Memory B cell (primary cell): ENCODE measurements at regions not wholly inside any gene's neighbourhood (a gene's known extent, or its start where the extent isn't known, plus 50 kb on each side); places are given as distances from the start of the nearest gene placed in this dataset.

ENCODE experiments used
- ATAC-seq: fragments of 150-1000 bp; cut with Tn5 transposase; 2 replicates; pipeline ENCODE4 v1.10.0; 2021; ENCODE audit warnings: low read depth, mild to moderate bottlenecking, moderate library complexity
- DNase-seq, 2 donors: peaks; one replicate each; pipeline ENCODE4 v3.0.0; 2022; ENCODE audit warnings: low spot score in 2 of 2
- H3K27ac Mint-ChIP-seq: one replicate; pipeline ENCODE4 v1.8.0; 2022; ENCODE audit warnings: mild to moderate bottlenecking, moderate library complexity, mixed read lengths
- H3K27me3 Mint-ChIP-seq: one replicate; pipeline ENCODE4 v1.8.0; 2022; ENCODE audit warnings: mixed read lengths
- H3K36me3 Mint-ChIP-seq: one replicate; pipeline ENCODE4 v1.8.0; 2022; ENCODE audit warnings: mild to moderate bottlenecking, mixed read lengths
- H3K4me1 Mint-ChIP-seq: one replicate; pipeline ENCODE4 v1.8.0; 2022; ENCODE audit warnings: mixed read lengths
- H3K4me3 Mint-ChIP-seq: one replicate; pipeline ENCODE4 v1.8.0; 2022; ENCODE audit warnings: mild to moderate bottlenecking, moderate library complexity, mixed read lengths
- H3K9me3 Mint-ChIP-seq: one replicate; pipeline ENCODE4 v1.8.0; 2022; ENCODE audit warnings: mixed read lengths

DNA sequence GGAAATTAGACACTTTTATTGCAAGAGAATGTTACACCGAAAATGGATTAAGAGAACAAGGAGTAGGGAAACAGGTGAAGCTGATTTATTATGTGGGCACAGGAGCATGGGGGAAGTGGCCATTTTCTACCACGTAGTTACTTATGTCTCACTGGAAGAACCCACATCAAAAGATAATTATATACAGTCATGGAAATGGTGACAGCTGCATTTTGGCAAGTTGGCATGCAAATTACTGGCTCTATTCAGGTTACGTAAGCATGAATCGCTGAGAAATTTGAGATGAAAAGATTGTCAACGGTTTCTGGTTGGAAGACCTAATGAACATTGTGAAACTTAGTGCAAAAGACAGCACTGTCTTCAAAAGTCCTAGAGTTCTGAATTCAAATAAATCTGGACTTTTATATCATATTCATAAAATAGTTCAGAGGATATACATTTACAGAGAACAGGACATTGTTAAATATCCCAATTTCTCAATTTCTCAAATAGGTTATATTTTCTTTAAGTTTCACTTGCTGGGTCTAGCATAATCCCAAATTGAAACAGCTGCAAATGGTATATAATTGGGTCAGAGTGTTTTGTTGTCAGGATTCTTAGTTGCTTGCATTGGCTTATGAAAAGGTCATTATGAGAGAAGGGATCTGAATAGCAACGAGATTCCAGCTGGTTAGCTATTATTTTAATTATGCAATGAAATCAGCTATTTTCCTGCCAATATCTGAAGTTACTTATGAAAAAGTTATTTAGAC lies 567.8 kb downstream of the ZPLD1 start:
- Mint-ChIP-seq H3K27me3 (no peaks in the 10 kb centered on the region), H3K4me1 (no peaks in the 10 kb centered on the region), H3K36me3 (no peaks in the 10 kb centered on the region), H3K4me3 (no peak overlapping the region), H3K9me3 (no peaks in the 10 kb centered on the region), H3K27ac (no peak overlapping the region)
- DNase-seq (no peak), ATAC-seq (no peak)

DNA sequence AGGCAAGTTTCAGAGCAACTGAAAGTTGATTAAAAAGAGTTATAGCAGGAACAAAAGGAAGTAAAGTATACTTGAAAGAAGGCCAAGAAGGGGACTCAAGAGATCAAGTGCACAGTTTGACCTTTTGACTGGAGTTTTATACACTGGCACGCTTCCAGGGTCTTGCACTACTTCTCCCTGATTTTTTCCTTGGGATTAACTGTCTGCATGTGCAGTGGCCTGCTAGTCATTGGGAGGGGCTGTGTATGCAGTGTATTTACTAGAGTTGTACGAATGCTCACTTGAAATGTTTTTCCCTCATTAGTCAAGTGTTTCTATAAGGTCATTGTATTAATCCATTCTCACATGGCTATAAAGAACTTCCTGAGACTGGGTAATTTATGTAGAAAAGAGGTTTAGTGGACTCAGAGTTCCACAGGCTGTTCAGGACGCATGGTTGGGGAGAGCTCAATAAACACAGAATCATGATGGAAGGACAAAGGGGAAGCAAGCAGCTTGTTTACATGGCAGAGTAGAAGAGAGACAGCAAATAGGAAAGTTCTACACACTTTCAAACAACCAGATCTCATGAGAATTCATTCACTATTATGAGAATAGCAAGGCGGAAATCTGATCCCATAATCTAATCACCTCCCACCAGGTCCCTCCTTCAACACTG lies 571.8 kb downstream of the ZPLD1 start:
- Mint-ChIP-seq H3K27me3 (no peaks in the 10 kb centered on the region), H3K4me3 (no peak overlapping the region), H3K36me3 (no peaks in the 10 kb centered on the region), H3K9me3 (no peaks in the 10 kb centered on the region), H3K4me1 (no peaks in the 10 kb centered on the region), H3K27ac (no peak overlapping the region)
- ATAC-seq = no peak
- no peak for DNase-seq

DNA sequence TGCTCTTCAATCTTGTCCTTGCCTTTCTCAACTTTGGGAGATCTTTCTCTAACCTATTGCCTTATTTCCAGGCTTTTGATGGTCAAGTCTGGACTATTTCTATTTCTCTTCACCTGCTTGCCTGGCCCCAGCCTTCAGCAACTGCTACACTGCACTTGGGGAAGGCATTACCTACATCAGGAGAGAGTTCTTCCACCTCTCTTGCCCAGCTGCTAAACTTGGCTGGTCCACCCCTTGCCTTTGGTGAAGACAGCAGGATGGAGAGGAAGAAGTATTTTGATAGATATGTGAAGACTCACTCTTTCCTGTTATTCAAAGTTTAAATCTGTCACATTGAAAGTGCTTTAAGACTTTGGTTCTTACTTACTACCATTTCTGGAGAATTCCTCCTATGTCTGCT lies 574.8 kb downstream of the ZPLD1 start:
- Mint-ChIP-seq H3K36me3 (no peaks in the 10 kb centered on the region), H3K9me3 (peaks cover 1% of the 10 kb centered on the region), H3K4me1 (no peaks in the 10 kb centered on the region), H3K27ac (no peak overlapping the region), H3K27me3 (no peaks in the 10 kb centered on the region), H3K4me3 (no peak overlapping the region)
- no peak for ATAC-seq
- DNase-seq = no peak

DNA sequence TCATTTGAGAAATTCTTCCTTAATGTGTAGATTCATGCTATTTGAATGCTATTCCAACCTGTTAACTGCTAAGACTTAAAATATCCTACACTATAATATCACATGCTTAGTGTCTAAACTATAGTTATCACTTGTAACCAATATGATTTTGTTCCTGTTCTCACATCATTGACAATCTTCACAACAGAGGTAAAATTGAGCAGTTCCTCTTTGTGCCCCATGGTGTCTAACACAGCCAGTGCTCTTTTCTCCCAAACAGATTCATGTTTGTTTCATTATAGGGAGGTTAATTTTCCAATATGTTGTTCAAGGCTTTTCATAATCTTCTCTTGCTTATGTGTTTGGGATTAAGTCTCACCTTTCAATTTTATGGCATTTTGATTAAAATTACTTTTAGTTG lies 591.1 kb downstream of the ZPLD1 start:
- H3K4me1 Mint-ChIP-seq = no peaks in the 10 kb centered on the region
- no peak overlapping the region for H3K27ac Mint-ChIP-seq
- H3K9me3 Mint-ChIP-seq = no peaks in the 10 kb centered on the region
- H3K4me3 Mint-ChIP-seq = no peak overlapping the region
- no peaks in the 10 kb centered on the region for H3K27me3 Mint-ChIP-seq
- no peaks in the 10 kb centered on the region for H3K36me3 Mint-ChIP-seq
- DNase-seq (no peak), ATAC-seq (no peak)

DNA sequence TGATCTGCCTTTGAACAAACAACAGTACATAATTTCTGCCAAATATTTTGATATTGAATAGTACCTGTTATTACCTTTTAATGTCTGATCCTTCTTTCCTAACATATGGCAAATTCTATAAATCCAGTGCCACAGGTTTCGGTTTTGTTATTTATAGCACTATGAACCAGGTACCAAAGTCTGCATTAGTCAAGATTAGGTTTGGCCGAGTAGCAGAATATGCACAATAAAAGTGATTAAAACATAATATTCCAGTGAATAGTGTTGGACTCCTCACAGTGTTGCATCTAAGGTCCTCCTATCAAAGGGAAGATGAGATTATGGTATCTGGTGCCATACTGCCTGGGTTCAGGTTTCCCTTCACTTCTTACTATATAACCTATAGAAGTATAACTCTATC lies 599.0 kb downstream of the ZPLD1 start:
- Mint-ChIP-seq H3K36me3 (no peaks in the 10 kb centered on the region), H3K27ac (no peak overlapping the region), H3K4me1 (no peaks in the 10 kb centered on the region), H3K9me3 (no peaks in the 10 kb centered on the region), H3K27me3 (no peaks in the 10 kb centered on the region), H3K4me3 (no peak overlapping the region)
- ATAC-seq (no peak), DNase-seq (no peak)

DNA sequence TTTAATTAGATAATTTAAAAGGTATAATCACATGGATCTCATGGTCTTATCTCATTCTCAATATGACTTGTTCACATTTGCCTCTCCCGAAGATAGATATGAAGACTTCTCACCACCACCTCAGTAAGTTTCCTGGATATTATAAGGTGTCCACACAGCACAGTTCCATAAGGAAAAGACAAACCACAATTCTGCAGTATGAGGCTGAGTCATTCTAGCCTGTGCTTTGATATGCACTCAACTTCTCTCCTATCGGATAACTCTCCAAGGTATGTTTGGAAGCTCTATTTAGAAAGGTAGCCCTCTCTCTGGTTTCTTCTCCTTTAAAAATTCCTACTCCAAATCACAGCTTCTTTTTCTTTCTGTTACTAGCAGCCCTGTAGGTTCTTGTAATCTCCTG lies 612.8 kb downstream of the ZPLD1 start:
- Mint-ChIP-seq H3K4me1 (no peaks in the 10 kb centered on the region), H3K4me3 (no peak overlapping the region), H3K9me3 (peaks cover 1% of the 10 kb centered on the region), H3K27ac (no peak overlapping the region), H3K36me3 (no peaks in the 10 kb centered on the region), H3K27me3 (no peaks in the 10 kb centered on the region)
- ATAC-seq = no peak
- DNase-seq = no peak

DNA sequence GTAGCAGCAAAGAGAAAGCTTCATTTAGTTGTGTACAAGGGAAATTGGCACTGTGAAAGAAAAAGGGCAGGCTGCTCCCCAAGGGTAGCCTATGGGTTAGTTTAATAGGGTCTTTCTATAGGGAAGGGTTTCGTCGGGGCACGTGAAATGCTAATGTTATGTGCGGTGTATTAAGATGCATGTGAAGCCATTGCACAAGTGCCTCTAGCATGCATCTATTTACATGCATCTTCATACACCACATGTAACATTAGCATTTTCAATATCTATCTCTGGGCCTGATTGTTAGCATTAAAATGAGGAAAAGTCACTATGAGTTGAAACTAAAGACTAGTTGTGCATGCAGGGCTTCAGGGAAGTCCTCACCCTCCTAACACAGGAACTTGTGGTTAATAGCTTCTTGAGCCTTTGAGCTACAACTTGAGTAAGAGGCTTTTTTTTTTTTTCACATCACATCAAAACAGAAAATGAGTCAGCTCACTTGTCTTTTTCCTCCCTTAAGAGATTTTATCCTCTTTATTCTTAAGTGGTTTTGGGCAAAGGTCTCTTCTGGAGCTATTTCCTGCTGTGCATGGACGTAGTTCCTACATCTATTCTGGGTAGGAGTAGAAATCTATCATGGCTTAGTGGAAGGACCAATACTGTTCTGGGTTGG lies 613.4 kb downstream of the ZPLD1 start:
- DNase-seq = no peak
- no peak overlapping the region for H3K27ac Mint-ChIP-seq

DNA sequence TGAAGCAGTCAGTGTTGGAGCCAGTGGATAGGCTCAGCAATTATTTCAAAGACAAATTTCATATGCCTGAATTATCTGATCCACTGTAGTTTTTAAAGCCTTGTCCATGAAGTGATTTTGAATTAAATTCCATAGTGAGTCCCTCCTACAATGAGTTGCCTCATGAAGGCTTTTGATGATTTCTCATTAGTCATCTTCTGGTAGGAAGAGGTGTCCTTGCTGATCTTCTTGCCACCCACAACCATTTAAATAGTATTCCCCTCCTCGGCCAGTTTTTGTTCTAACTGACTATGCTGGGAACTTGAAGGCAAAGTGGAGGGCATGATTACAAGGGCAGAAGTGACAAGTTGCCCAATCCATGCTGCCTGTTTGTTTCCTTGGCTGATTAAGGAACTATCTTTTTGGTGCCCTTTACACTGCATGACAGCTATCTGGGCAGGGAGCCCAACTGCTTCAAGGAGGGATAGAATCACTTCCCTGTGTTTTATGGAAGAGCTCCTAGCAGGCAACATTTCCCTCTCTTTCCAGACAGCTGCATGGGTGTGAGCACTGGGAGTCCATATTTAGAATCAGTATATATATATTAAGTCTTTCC lies 617.5 kb downstream of the ZPLD1 start:
- ATAC-seq (no peak), DNase-seq (no peak)
- no peaks in the 10 kb centered on the region for H3K36me3 Mint-ChIP-seq
- no peak overlapping the region for H3K27ac Mint-ChIP-seq
- H3K27me3 Mint-ChIP-seq = no peaks in the 10 kb centered on the region
- H3K4me1 Mint-ChIP-seq = no peaks in the 10 kb centered on the region
- H3K9me3 Mint-ChIP-seq = peaks cover 3% of the 10 kb centered on the region
- no peak overlapping the region for H3K4me3 Mint-ChIP-seq

More for the DNA sequence above, 613.4 kb downstream of the ZPLD1 start:
- no peaks in the 10 kb centered on the region for H3K27me3 Mint-ChIP-seq
- H3K4me1 Mint-ChIP-seq = no peaks in the 10 kb centered on the region
- H3K9me3 Mint-ChIP-seq = peaks cover 1% of the 10 kb centered on the region
- ATAC-seq = no peak
- no peak overlapping the region for H3K4me3 Mint-ChIP-seq
- no peaks in the 10 kb centered on the region for H3K36me3 Mint-ChIP-seq

DNA sequence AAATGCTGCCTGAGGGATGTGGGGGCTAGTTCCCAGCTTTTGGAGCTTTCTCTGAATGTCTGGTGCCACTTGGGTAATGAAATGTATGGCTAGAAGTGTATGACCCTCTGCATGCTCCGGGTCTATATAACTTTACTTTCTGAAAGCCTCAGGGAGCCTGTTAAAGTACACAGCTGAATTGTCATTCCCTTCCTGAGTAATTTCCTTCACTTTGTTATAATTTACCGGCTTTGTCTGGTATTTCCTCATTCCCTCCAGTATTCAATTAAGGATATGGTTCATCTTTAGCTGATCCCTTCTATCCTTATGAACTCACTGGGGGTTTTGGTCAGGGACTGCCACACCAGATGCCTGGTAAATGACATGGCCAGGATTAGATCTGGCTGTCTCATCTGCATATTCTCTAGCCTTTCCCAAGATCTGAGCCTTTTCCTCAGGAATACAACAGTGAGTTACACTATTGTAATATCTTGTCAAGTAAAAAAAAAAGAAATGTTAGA lies 620.3 kb downstream of the ZPLD1 start:
- H3K9me3 Mint-ChIP-seq = peaks cover 3% of the 10 kb centered on the region
- no peaks in the 10 kb centered on the region for H3K27me3 Mint-ChIP-seq
- DNase-seq (no peak), ATAC-seq (no peak)
- no peak overlapping the region for H3K4me3 Mint-ChIP-seq
- H3K27ac Mint-ChIP-seq = no peak overlapping the region
- H3K4me1 Mint-ChIP-seq = no peaks in the 10 kb centered on the region
- no peaks in the 10 kb centered on the region for H3K36me3 Mint-ChIP-seq

DNA sequence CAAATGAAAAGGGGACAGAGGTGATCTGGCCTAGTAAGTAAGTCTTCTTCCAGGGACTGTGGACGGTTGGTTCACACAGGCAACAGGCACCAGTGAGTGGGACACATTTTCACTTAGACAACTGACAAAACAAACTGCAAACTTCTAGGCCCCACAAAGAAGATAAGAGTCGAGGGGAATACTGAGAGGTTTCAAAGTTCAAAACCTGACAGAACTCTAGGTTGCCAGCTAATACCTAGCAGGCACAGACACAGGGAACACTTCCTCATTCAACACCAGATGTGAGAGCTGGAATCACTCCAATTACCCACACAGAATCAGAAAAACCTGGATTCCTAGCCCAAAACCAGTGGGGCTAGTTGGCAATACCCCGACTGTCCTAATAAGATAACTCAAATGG lies 621.7 kb downstream of the ZPLD1 start:
- H3K4me3 Mint-ChIP-seq = no peak overlapping the region
- peaks cover 2% of the 10 kb centered on the region for H3K9me3 Mint-ChIP-seq

DNA sequence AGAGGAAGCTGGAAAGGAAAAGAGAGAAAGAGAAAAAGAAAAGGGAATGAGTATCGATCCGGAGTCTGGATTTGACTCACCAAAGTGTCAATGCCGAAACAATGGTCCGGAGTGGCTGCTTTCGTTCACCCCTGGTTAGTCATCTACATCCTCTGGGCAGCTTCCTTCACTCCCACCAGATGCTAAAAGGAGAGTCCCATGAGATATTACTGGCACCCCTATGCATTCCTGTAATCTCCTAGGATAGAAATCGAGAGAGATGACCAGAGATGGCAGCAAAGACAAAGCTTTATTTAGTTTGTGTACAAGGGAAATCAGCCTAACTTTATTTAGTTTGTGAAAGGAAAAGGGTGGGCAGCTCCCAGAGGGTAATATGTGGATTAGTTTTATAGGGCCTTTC lies 622.2 kb downstream of the ZPLD1 start:
- H3K27ac Mint-ChIP-seq = no peak overlapping the region
- no peak overlapping the region for H3K4me3 Mint-ChIP-seq
- no peaks in the 10 kb centered on the region for H3K36me3 Mint-ChIP-seq
- ATAC-seq (no peak), DNase-seq (no peak)
- no peaks in the 10 kb centered on the region for H3K27me3 Mint-ChIP-seq
- peaks cover 2% of the 10 kb centered on the region for H3K9me3 Mint-ChIP-seq
- H3K4me1 Mint-ChIP-seq = no peaks in the 10 kb centered on the region

More for the DNA sequence above, 621.7 kb downstream of the ZPLD1 start:
- Mint-ChIP-seq H3K27ac (no peak overlapping the region), H3K27me3 (no peaks in the 10 kb centered on the region), H3K36me3 (no peaks in the 10 kb centered on the region), H3K4me1 (no peaks in the 10 kb centered on the region)
- ATAC-seq (no peak), DNase-seq (no peak)

DNA sequence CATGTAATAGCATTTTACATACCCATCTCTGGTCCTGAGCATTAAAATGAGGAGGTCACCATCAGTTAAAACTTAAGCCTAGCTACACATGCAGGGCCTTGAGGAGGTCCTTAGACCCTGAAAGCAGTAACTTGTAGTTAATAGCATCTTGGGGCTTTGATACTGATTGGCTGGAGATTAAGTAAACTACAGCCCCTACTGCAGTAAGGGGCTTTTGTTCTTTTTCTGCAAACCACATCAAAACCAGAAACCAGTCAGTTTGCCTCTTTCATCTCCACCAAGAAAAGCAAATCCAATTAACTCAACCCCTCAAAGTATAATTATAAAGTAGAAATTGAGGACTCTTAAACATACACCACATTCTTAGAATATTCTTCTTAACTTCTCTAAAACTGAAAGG lies 622.7 kb downstream of the ZPLD1 start:
- DNase-seq = no peak
- ATAC-seq = no peak
- Mint-ChIP-seq H3K4me3 (no peak overlapping the region), H3K36me3 (no peaks in the 10 kb centered on the region), H3K4me1 (no peaks in the 10 kb centered on the region), H3K27me3 (no peaks in the 10 kb centered on the region), H3K27ac (no peak overlapping the region), H3K9me3 (peaks cover 2% of the 10 kb centered on the region)

DNA sequence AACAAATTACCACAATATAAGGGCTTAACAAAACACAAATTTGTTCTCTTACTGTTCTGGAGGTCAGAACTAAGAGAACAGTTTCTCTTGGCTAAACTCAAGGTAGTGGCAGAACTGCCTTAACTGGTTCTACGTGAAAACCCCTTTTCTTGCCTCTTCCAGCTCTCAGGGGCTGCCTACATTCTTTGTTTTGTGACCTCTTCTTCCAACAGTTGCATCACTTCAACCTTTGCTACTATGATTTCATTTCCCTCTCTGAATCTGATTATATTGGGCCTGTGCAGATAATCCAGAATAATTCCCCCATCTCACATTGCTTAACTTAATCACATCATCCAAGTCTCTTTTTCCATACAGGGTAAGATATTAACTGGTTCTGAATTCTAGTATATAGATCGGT lies 624.6 kb downstream of the ZPLD1 start:
- ATAC-seq = no peak
- no peak overlapping the region for H3K27ac Mint-ChIP-seq
- H3K4me1 Mint-ChIP-seq = no peaks in the 10 kb centered on the region
- no peaks in the 10 kb centered on the region for H3K27me3 Mint-ChIP-seq
- H3K4me3 Mint-ChIP-seq = no peak overlapping the region
- no peaks in the 10 kb centered on the region for H3K36me3 Mint-ChIP-seq
- no peak for DNase-seq
- H3K9me3 Mint-ChIP-seq = peaks cover 2% of the 10 kb centered on the region

DNA sequence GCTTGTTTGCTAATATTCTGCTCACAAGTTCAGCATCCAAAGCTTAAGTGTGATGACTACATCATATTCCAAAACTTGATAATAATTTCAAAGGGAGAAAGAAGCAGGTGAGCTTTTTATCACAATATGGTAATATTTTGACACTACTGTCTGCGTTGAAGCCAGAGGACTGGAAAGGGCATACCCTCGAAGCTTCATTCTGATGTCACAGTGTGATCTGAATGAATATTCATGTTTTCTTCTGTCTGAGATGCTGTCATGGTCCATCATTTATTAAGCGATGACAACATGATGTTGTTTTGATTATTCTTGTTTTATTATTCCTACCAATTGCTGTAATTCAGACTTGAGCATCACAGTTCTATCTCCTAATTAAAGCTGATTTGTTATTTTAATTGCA lies 625.4 kb downstream of the ZPLD1 start:
- no peak overlapping the region for H3K27ac Mint-ChIP-seq
- H3K27me3 Mint-ChIP-seq = no peaks in the 10 kb centered on the region
- DNase-seq (no peak), ATAC-seq (no peak)
- no peaks in the 10 kb centered on the region for H3K36me3 Mint-ChIP-seq
- peaks cover 2% of the 10 kb centered on the region for H3K9me3 Mint-ChIP-seq
- H3K4me3 Mint-ChIP-seq = no peak overlapping the region
- H3K4me1 Mint-ChIP-seq = no peaks in the 10 kb centered on the region
